H9 (cell line): ENCODE measurements at regions not wholly inside any gene's neighbourhood (a gene's known extent, or its start where the extent isn't known, plus 50 kb on each side); places are given as distances from the start of the nearest gene placed in this dataset.

Experiments
- DNase-seq: peaks from one replicate; pipeline ENCODE4 v3.0.0-alpha.2; 2017
- H2AFZ ChIP-seq: one replicate; pipeline ENCODE4 v1.6.1; 2013; ENCODE audit warnings: mild to moderate bottlenecking, low read length, control low read depth, moderate library complexity
- H2AK5ac ChIP-seq: 2 replicates; pipeline ENCODE4 v1.6.1; 2013; ENCODE audit warnings: low read length, control low read depth, mixed read lengths; ENCODE audit not compliant: insufficient read length
- H2BK120ac ChIP-seq: one replicate; pipeline ENCODE4 v1.6.1; 2013; ENCODE audit warnings: low read depth, mild to moderate bottlenecking, low read length, control low read depth, inconsistent platforms; ENCODE audit not compliant: poor library complexity, severe bottlenecking
- H2BK12ac ChIP-seq: 2 replicates; pipeline ENCODE4 v1.6.1; 2013; ENCODE audit warnings: low read length, control low read depth, mixed read lengths, low read depth; ENCODE audit not compliant: insufficient read length
- H2BK15ac ChIP-seq: 2 replicates; pipeline ENCODE4 v1.6.1; 2013; ENCODE audit warnings: low read depth, low read length, control low read depth
- H2BK20ac ChIP-seq: one replicate; pipeline ENCODE4 v1.6.1; 2013; ENCODE audit warnings: low read depth, mild to moderate bottlenecking, low read length, control low read depth, inconsistent platforms; ENCODE audit not compliant: poor library complexity, severe bottlenecking
- H2BK5ac ChIP-seq: 2 replicates; pipeline ENCODE4 v1.6.1; 2013; ENCODE audit warnings: low read length, control low read depth, mixed read lengths; ENCODE audit not compliant: insufficient read length
- H3K14ac ChIP-seq: 2 replicates; pipeline ENCODE4 v1.6.1; 2013; ENCODE audit warnings: low read length, control low read depth; ENCODE audit not compliant: insufficient read depth
- H3K18ac ChIP-seq: 2 replicates; pipeline ENCODE4 v1.6.1; 2013; ENCODE audit warnings: low read depth, mild to moderate bottlenecking, mixed read lengths, low read length, control low read depth; ENCODE audit not compliant: insufficient read length
- H3K23ac ChIP-seq: 2 replicates; pipeline ENCODE4 v1.6.1; 2013; ENCODE audit warnings: low read length, control low read depth, mixed read lengths, low read depth; ENCODE audit not compliant: insufficient read length
- H3K23me2 ChIP-seq: 2 replicates; pipeline ENCODE4 v1.6.1; 2013; ENCODE audit warnings: low read depth, mild to moderate bottlenecking, mixed read lengths, low read length, control low read depth; ENCODE audit not compliant: insufficient read length, poor library complexity, severe bottlenecking
- H3K27ac ChIP-seq: 2 replicates; pipeline ENCODE4 v1.5.1; 2013; ENCODE audit warnings: low read length, control low read depth, mixed read lengths, low read depth; ENCODE audit not compliant: insufficient read length
- H3K27me3 ChIP-seq: 2 replicates; pipeline ENCODE4 v1.6.1; 2013; ENCODE audit warnings: low read length, control low read depth, inconsistent platforms; ENCODE audit not compliant: insufficient read depth
- H3K4ac ChIP-seq: 2 replicates; pipeline ENCODE4 v1.6.1; 2013; ENCODE audit warnings: low read depth, mild to moderate bottlenecking, control low read depth, inconsistent platforms, low read length, moderate library complexity
- H3K4me1 ChIP-seq: 2 replicates; pipeline ENCODE4 v1.6.1; 2013; ENCODE audit warnings: low read length, control low read depth, inconsistent platforms; ENCODE audit not compliant: insufficient read depth
- H3K4me2 ChIP-seq: 2 replicates; pipeline ENCODE4 v1.6.1; 2013; ENCODE audit warnings: low read length, control low read depth, mixed read lengths; ENCODE audit not compliant: insufficient read length, insufficient read depth
- H3K56ac ChIP-seq: 2 replicates; pipeline ENCODE4 v1.6.1; 2013; ENCODE audit warnings: low read depth, mild to moderate bottlenecking, mixed read lengths, low read length, control low read depth; ENCODE audit not compliant: insufficient read length
- H3K79me1 ChIP-seq: 2 replicates; pipeline ENCODE4 v1.6.1; 2013; ENCODE audit warnings: low read depth, mild to moderate bottlenecking, moderate library complexity, low read length, control low read depth, inconsistent platforms; ENCODE audit not compliant: insufficient read depth, poor library complexity, severe bottlenecking
- H3K79me2 ChIP-seq: 2 replicates; pipeline ENCODE4 v1.6.1; 2013; ENCODE audit warnings: low read length, control low read depth, inconsistent platforms; ENCODE audit not compliant: insufficient read depth
- H3K9ac ChIP-seq: 2 replicates; pipeline ENCODE4 v1.6.1; 2013; ENCODE audit warnings: low read length, control low read depth, mixed read lengths; ENCODE audit not compliant: insufficient read length; ENCODE audit errors: extremely low read depth
- H3K9me3 ChIP-seq: one replicate; pipeline ENCODE4 v1.6.1; 2013; ENCODE audit warnings: low read depth, low read length, inconsistent platforms; ENCODE audit not compliant: control insufficient read depth
- H3T11ph ChIP-seq: one replicate; pipeline ENCODE4 v1.6.1; 2013; ENCODE audit warnings: mild to moderate bottlenecking, low read length, control low read depth, inconsistent platforms
- H4K20me1 ChIP-seq: one replicate; pipeline ENCODE4 v1.6.1; 2013; ENCODE audit not compliant: control insufficient read depth, insufficient read length, insufficient read depth
- H4K5ac ChIP-seq: 2 replicates; pipeline ENCODE4 v1.6.1; 2013; ENCODE audit warnings: low read depth, mild to moderate bottlenecking, mixed read lengths, low read length, control low read depth; ENCODE audit not compliant: insufficient read length
- H4K8ac ChIP-seq: replicated peaks from 2 replicates; pipeline ENCODE4 v1.6.1; 2013; ENCODE audit warnings: low read length, control low read depth, mixed read lengths, low read depth; ENCODE audit not compliant: insufficient read length
- H4K91ac ChIP-seq: 2 replicates; pipeline ENCODE4 v1.6.1; 2013; ENCODE audit warnings: low read depth, mild to moderate bottlenecking, moderate library complexity, mixed read lengths, low read length, control low read depth; ENCODE audit not compliant: insufficient read length
- H3K27ac Mint-ChIP-seq, 3 experiments: 2 replicates in 2 of 3; 3 replicates in 1 of 3; pipeline ENCODE4 v1.8.0; 2020 to 2021; ENCODE audit warnings: mixed read lengths in 3 of 3, mild to moderate bottlenecking in 1 of 3, moderate library complexity in 1 of 3
- H3K27me3 Mint-ChIP-seq: 2 replicates; pipeline ENCODE4 v1.8.0; 2021; ENCODE audit warnings: low read depth, mild to moderate bottlenecking, moderate library complexity, mixed read lengths
- H3K36me3 Mint-ChIP-seq, 3 experiments: 2 replicates in 2 of 3; 3 replicates in 1 of 3; pipeline ENCODE4 v1.8.0; 2020 to 2021; ENCODE audit warnings: low read depth in 3 of 3, mixed read lengths in 3 of 3; ENCODE audit not compliant: insufficient read depth in 1 of 3
- H3K4me1 Mint-ChIP-seq, 2 experiments: 2 replicates each; pipeline ENCODE4 v1.8.0; 2020; ENCODE audit warnings: mixed read lengths in 2 of 2
- H3K4me3 Mint-ChIP-seq, 2 experiments: 2 replicates in 1 of 2; 3 replicates in 1 of 2; pipeline ENCODE4 v1.8.0; 2020 to 2021; ENCODE audit warnings: mild to moderate bottlenecking in 2 of 2, mixed read lengths in 2 of 2, moderate library complexity in 1 of 2
- H3K9me3 Mint-ChIP-seq, 2 experiments: 2 replicates in 1 of 2; 3 replicates in 1 of 2; pipeline ENCODE4 v1.8.0; 2020; ENCODE audit warnings: mild to moderate bottlenecking in 2 of 2, mixed read lengths in 2 of 2, moderate library complexity in 1 of 2
- CTCF ChIP-seq: fragments of 200-600 bp; sonication (generic); conservative IDR thresholded peaks from 3 replicates; pipeline ENCODE4 v1.8.0; 2021; ENCODE audit warnings: antibody characterized with exemption, mild to moderate bottlenecking
- WGBS: extraction: QIAGEN DNeasy Blood & Tissue Kit; methylation state at CpG from one replicate; pipeline ENCODE4 v1.1.7; 2013; ENCODE audit warnings: missing lambda C conversion rate, low lambda C conversion rate, mixed read lengths; ENCODE audit not compliant: insufficient read length; ENCODE audit errors: extremely low coverage; 5-methylcytosine and 5-hydroxymethylcytosine counted together

DNA sequence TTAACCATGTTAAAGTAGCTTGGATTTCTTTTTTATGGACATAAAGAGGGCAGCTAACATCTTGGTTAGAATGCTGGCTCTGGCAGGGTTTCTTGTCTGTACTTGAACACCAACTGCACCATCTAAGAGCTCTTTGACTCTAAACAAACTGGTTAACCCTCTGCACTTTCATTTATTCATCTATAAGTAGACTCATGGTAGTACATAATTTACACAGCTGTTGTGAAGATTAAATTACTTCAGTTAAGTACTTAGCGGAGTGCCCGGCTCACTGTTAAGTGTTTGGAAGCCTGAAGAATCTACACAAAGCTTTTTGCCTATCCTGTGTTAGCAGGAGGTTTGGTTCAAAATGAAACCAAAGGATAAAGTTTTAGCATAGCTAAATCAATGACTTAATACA, 846.2 kb upstream of the API5 start:
- no CpG with 5 or more reads among the region's 2 CpGs for WGBS

More for the DNA sequence above, 846.2 kb upstream of the API5 start:
- Histone ChIP-seq H3K9ac (no peak overlapping the region), H3K9me3 (no peaks in the 10 kb centered on the region), H3K4me1 (no peaks in the 10 kb centered on the region), H3K56ac (no peak overlapping the region), H3K4ac (no peak overlapping the region), H3K18ac (no peak overlapping the region), H3K23me2 (no peaks in the 10 kb centered on the region), H3K79me1 (no peaks in the 10 kb centered on the region), H4K5ac (no peak overlapping the region), H4K91ac (no peak overlapping the region), H3K4me2 (no peak overlapping the region), H2BK120ac (no peak overlapping the region), H4K8ac (no peak overlapping the region), H2BK12ac (no peak overlapping the region), H2BK20ac (no peak overlapping the region), H3K27me3 (no peaks in the 10 kb centered on the region), H3T11ph (no peak overlapping the region), H2BK5ac (no peak overlapping the region), H3K27ac (no peak overlapping the region), H2AFZ (no peak overlapping the region), H2BK15ac (no peak overlapping the region), H3K23ac (no peak overlapping the region), H3K14ac (no peak overlapping the region), H2AK5ac (no peak overlapping the region), H4K20me1 (no peaks in the 10 kb centered on the region), H3K79me2 (no peaks in the 10 kb centered on the region)
- H3K27me3 Mint-ChIP-seq = no peaks in the 10 kb centered on the region; the same call in 1 of the 2 replicates
- no peak overlapping the region for H3K27ac Mint-ChIP-seq
- H3K4me3 Mint-ChIP-seq = no peak overlapping the region
- no peaks in the 10 kb centered on the region for H3K36me3 Mint-ChIP-seq
- no peaks in the 10 kb centered on the region; a peak in 1 of 5 replicates for H3K9me3 Mint-ChIP-seq
- no peak for TF ChIP-seq CTCF
- H3K4me1 Mint-ChIP-seq = no peaks in the 10 kb centered on the region
- no peak for DNase-seq
